ENCODE measurements at regions not wholly inside any gene's neighbourhood (a gene's known extent, or its start where the extent isn't known, plus 50 kb on each side); places are given as distances from the start of the nearest gene placed in this dataset.
"Not testable (repeated sequence)": the region's sequence is repeated elsewhere in the genome, so short reads cannot be mapped to it uniquely, and the experiment has no call there.

- TF ChIP-seq POLR2A, POLR2AphosphoS5 (IDR thresholded peaks at IDR 0.05): not testable (repeated sequence)
- TF ChIP-seq, protein P1, sequence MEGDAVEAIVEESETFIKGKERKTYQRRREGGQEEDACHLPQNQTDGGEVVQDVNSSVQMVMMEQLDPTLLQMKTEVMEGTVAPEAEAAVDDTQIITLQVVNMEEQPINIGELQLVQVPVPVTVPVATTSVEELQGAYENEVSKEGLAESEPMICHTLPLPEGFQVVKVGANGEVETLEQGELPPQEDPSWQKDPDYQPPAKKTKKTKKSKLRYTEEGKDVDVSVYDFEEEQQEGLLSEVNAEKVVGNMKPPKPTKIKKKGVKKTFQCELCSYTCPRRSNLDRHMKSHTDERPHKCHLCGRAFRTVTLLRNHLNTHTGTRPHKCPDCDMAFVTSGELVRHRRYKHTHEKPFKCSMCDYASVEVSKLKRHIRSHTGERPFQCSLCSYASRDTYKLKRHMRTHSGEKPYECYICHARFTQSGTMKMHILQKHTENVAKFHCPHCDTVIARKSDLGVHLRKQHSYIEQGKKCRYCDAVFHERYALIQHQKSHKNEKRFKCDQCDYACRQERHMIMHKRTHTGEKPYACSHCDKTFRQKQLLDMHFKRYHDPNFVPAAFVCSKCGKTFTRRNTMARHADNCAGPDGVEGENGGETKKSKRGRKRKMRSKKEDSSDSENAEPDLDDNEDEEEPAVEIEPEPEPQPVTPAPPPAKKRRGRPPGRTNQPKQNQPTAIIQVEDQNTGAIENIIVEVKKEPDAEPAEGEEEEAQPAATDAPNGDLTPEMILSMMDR (IDR thresholded peaks at IDR 0.05): not testable (repeated sequence)
Measured at GRCh38 chr2:87343347-87343746, 321.7 kb upstream of the PLGLB1 start.
